H1 (cell line): ENCODE measurements at regions not wholly inside any gene's neighbourhood (a gene's known extent, or its start where the extent isn't known, plus 50 kb on each side); places are given as distances from the start of the nearest gene placed in this dataset.

Source experiments
- CTCF ChIA-PET: fragments of 300-600 bp; sonication (Branson Sonifier 250); formaldehyde crosslinking; loops from one replicate; lab custom pipeline; 2021; ENCODE audit not compliant: partially characterized antibody; lab: Charles Lee
- POLR2A ChIA-PET: fragments of 300-600 bp; sonication (Branson Sonifier 250); formaldehyde crosslinking; loops from one replicate; lab custom pipeline; 2021; ENCODE audit warnings: inconsistent platforms; ENCODE audit not compliant: partially characterized antibody; lab: Charles Lee
- DNase-seq, 2 experiments: peaks; one replicate each; pipeline versions ENCODE4 v3.0.0 to v3.0.0-alpha.2; 2010 to 2022; ENCODE audit warnings: low spot score in 2 of 2, low read depth in 1 of 2, mixed read lengths in 1 of 2
- FAIRE-seq: peaks from 2 replicates; lab custom pipeline; 2011; peaks lifted over from hg19 to GRCh38; lab: Jason Lieb, UNC
- H2AFZ ChIP-seq: 2 replicates; pipeline ENCODE4 v1.8.1; 2012; ENCODE audit warnings: low read length, inconsistent platforms
- H2AK5ac ChIP-seq: 2 replicates; pipeline ENCODE4 v1.6.1; 2013; ENCODE audit warnings: low read depth, low read length
- H2BK120ac ChIP-seq: replicated peaks from 2 replicates; pipeline ENCODE3; 2013; ENCODE audit warnings: low read depth, low read length, inconsistent platforms
- H2BK12ac ChIP-seq: 2 replicates; pipeline ENCODE4 v1.6.1; 2013; ENCODE audit warnings: low read depth, low read length
- H2BK15ac ChIP-seq: 2 replicates; pipeline ENCODE4 v1.6.1; 2013; ENCODE audit warnings: low read length
- H2BK20ac ChIP-seq: 2 replicates; pipeline ENCODE4 v1.6.1; 2013; ENCODE audit warnings: low read length
- H2BK5ac ChIP-seq: 2 replicates; pipeline ENCODE4 v1.6.1; 2013; ENCODE audit warnings: low read depth, low read length
- H3K14ac ChIP-seq: 2 replicates; pipeline ENCODE4 v1.6.1; 2013; ENCODE audit warnings: inconsistent platforms; ENCODE audit not compliant: insufficient read length
- H3K18ac ChIP-seq: 2 replicates; pipeline ENCODE4 v1.6.1; 2013; ENCODE audit warnings: low read length; ENCODE audit errors: extremely low read depth
- H3K23ac ChIP-seq: 2 replicates; pipeline ENCODE4 v1.6.1; 2013; ENCODE audit warnings: inconsistent platforms; ENCODE audit not compliant: insufficient read length
- H3K23me2 ChIP-seq: 2 replicates; pipeline ENCODE4 v1.6.1; 2013; ENCODE audit warnings: low read depth, low read length
- H3K27ac ChIP-seq: 2 replicates; pipeline ENCODE4 v1.6.1; 2011; ENCODE audit warnings: low read depth, low read length, inconsistent platforms
- H3K27me3 ChIP-seq, 4 experiments: replicated peaks in 1 of 4; 1 replicate in 1 of 4; 2 replicates in 3 of 4; pipeline versions ENCODE4 v1.6.1 to v1.8.1; 2011 to 2013; ENCODE audit warnings: low read length in 3 of 4, mild to moderate bottlenecking in 3 of 4, inconsistent platforms in 2 of 4, mixed read lengths in 2 of 4, moderate library complexity in 1 of 4; ENCODE audit not compliant: control insufficient read depth in 3 of 4, insufficient read depth in 3 of 4; ENCODE audit errors: extremely low read depth in 1 of 4
- H3K36me3 ChIP-seq, 4 experiments: 2 replicates each; pipeline versions ENCODE4 v1.6.1 to v1.8.1; 2011 to 2013; ENCODE audit warnings: mild to moderate bottlenecking in 4 of 4, low read length in 3 of 4, moderate library complexity in 2 of 4, control low read depth in 1 of 4, inconsistent platforms in 1 of 4; ENCODE audit not compliant: insufficient read depth in 4 of 4, control insufficient read depth in 2 of 4
- H3K4ac ChIP-seq: replicated peaks from 2 replicates; pipeline ENCODE3; 2013; ENCODE audit warnings: low read length, low read depth, mixed read lengths, inconsistent platforms; ENCODE audit not compliant: insufficient read length
- H3K4me1 ChIP-seq, 4 experiments: replicated peaks in 1 of 4; 1 replicate in 1 of 4; 2 replicates in 3 of 4; pipeline versions ENCODE4 v1.6.1 to v1.8.1; 2011 to 2013; ENCODE audit warnings: low read length in 3 of 4, inconsistent platforms in 2 of 4, mixed read lengths in 1 of 4; ENCODE audit not compliant: insufficient read depth in 4 of 4, control insufficient read depth in 3 of 4
- H3K4me2 ChIP-seq, 2 experiments: 2 replicates each; pipeline versions ENCODE4 v1.6.1 to v1.8.1; 2011 to 2013; ENCODE audit warnings: low read depth in 2 of 2, low read length in 2 of 2, control low read depth in 1 of 2, inconsistent platforms in 1 of 2, mild to moderate bottlenecking in 1 of 2; ENCODE audit not compliant: insufficient read depth in 1 of 2
- H3K4me3 ChIP-seq, 4 experiments: fragments of 200-600, 300-600 bp in 1 of 4; sonication (generic), shearing (Covaris generic), sonication (Bioruptor Twin) in 1 of 4; 2 replicates each; pipeline versions ENCODE4 v1.5.1 to v1.8.1; 2011 to 2016; ENCODE audit warnings: low read length in 4 of 4, low read depth in 3 of 4, control low read depth in 2 of 4, inconsistent platforms in 2 of 4, mild to moderate bottlenecking in 2 of 4, mixed read lengths in 1 of 4, moderate library complexity in 1 of 4; ENCODE audit not compliant: insufficient read depth in 2 of 4; ENCODE audit errors: extremely low read depth in 1 of 4
- H3K56ac ChIP-seq: replicated peaks from 2 replicates; pipeline ENCODE3; 2013; ENCODE audit warnings: low read depth, mild to moderate bottlenecking, mixed read lengths, low read length, inconsistent platforms; ENCODE audit not compliant: insufficient read length
- H3K79me1 ChIP-seq: 2 replicates; pipeline ENCODE4 v1.6.1; 2013; ENCODE audit warnings: low read depth, low read length, control low read depth
- H3K79me2 ChIP-seq, 2 experiments: 2 replicates each; pipeline versions ENCODE4 v1.6.1 to v1.8.1; 2012 to 2013; ENCODE audit warnings: low read length in 2 of 2, mild to moderate bottlenecking in 2 of 2, inconsistent platforms in 1 of 2; ENCODE audit not compliant: insufficient read depth in 2 of 2, control insufficient read depth in 1 of 2
- H3K9ac ChIP-seq, 4 experiments: replicated peaks in 1 of 4; 1 replicate in 1 of 4; 2 replicates in 3 of 4; pipeline versions ENCODE4 v1.6.1 to v1.8.1; 2011 to 2013; ENCODE audit warnings: low read depth in 3 of 4, low read length in 3 of 4, control low read depth in 2 of 4, mild to moderate bottlenecking in 2 of 4, moderate library complexity in 2 of 4, inconsistent platforms in 1 of 4; ENCODE audit errors: extremely low read depth in 1 of 4
- H3K9me3 ChIP-seq, 2 experiments: 2 replicates each; pipeline versions ENCODE4 v1.6.1 to v1.8.1; 2012 to 2013; ENCODE audit warnings: mild to moderate bottlenecking in 2 of 2, moderate library complexity in 2 of 2, control low read depth in 1 of 2, inconsistent platforms in 1 of 2, low read depth in 1 of 2, low read length in 1 of 2, mixed read lengths in 1 of 2; ENCODE audit not compliant: insufficient read depth in 2 of 2
- H4K20me1 ChIP-seq, 2 experiments: replicated peaks in 1 of 2; 2 replicates each; pipeline versions ENCODE3 to v1.8.1; 2011 to 2013; ENCODE audit warnings: inconsistent platforms in 2 of 2, low read length in 2 of 2, mild to moderate bottlenecking in 1 of 2; ENCODE audit not compliant: insufficient read depth in 2 of 2, control insufficient read depth in 1 of 2
- H4K5ac ChIP-seq: 2 replicates; pipeline ENCODE4 v1.6.1; 2013; ENCODE audit warnings: low read length, low read depth, mixed read lengths, inconsistent platforms; ENCODE audit not compliant: insufficient read length
- H4K8ac ChIP-seq: 2 replicates; pipeline ENCODE4 v1.8.0; 2013; ENCODE audit warnings: mild to moderate bottlenecking, moderate library complexity, low read length, inconsistent platforms; ENCODE audit not compliant: insufficient read depth; ENCODE audit errors: extremely low read depth
- H4K91ac ChIP-seq: replicated peaks from 2 replicates; pipeline ENCODE3; 2013; ENCODE audit warnings: low read length, mixed read lengths, inconsistent platforms; ENCODE audit not compliant: insufficient read length
- BCL11A ChIP-seq, 2 experiments: IDR thresholded peaks; one replicate each; pipeline ENCODE4 v1.6.1; 2011; ENCODE audit warnings: low read depth in 2 of 2, low read length in 2 of 2, mild to moderate bottlenecking in 2 of 2
- BRCA1 ChIP-seq: IDR thresholded peaks from 2 replicates; pipeline ENCODE4 v1.6.1; 2012; ENCODE audit warnings: low read depth, low read length, improper control_type of control experiment
- GTF2F1 ChIP-seq: IDR thresholded peaks from 2 replicates; pipeline ENCODE4 v1.6.1; 2012; ENCODE audit warnings: low read depth, low read length, improper control_type of control experiment, borderline replicate concordance
- HDAC6 ChIP-seq: IDR thresholded peaks from one replicate; pipeline ENCODE4 v1.7.1; 2012; ENCODE audit warnings: low read depth, mild to moderate bottlenecking, inconsistent platforms, low read length, moderate library complexity
- RAD21 ChIP-seq, 2 experiments: IDR thresholded peaks in 1 of 2; conservative IDR thresholded peaks in 1 of 2; 2 replicates each; pipeline ENCODE4 v1.6.1; 2011; ENCODE audit warnings: low read depth in 2 of 2, low read length in 2 of 2, improper control_type of control experiment in 1 of 2, inconsistent platforms in 1 of 2, mild to moderate bottlenecking in 1 of 2, moderate library complexity in 1 of 2
- WGBS, 2 experiments: shearing (Covaris generic) in 1 of 2; methylation state at CpG; one replicate each; pipeline versions ENCODE4 v1.1.6 to v1.1.7; 2013 to 2015; ENCODE audit warnings: low lambda C conversion rate in 2 of 2, mixed read lengths in 2 of 2, inconsistent platforms in 1 of 2, low coverage in 1 of 2, missing lambda C conversion rate in 1 of 2; ENCODE audit not compliant: insufficient replicate concordance in 2 of 2, insufficient coverage in 1 of 2, insufficient read length in 1 of 2; ENCODE audit errors: extremely low coverage in 1 of 2, missing lambda C conversion rate in 1 of 2; 5-methylcytosine and 5-hydroxymethylcytosine counted together

DNA sequence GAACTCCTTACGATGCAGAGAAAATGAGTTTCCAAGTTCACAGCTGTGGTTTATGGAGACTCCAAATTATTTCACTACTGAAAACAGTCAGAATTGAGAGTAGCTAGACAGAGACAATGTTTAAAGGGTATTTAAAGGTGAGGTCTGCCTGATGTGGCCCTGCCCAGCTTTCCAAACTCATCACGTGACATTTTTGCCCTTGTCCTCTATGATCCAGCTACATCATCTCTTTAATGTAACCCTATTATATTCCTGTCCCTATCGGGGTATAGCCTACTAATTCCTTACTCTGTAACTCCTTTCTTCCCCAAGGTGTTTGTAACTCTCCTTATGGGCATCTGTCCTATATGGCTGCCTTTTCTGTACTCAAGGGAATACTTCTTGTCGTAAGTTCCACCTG lies 297.2 kb downstream of the GRXCR1 start:
- TF ChIP-seq GTF2F1 (no peak), BCL11A (IDR thresholded peaks at IDR 0.05; ENCODE audit: low read depth in 2 of 2, low read length in 2 of 2) (no peak), BRCA1 (no peak), HDAC6 (no peak), RAD21 (IDR thresholded peaks at IDR 0.05 in 1 of 2, conservative IDR thresholded peaks at IDR 0.05 in 1 of 2; ENCODE audit: low read depth in 2 of 2, low read length in 2 of 2) (no peak)
- no peaks in the 10 kb centered on the region for H3K27me3 ChIP-seq
- no peak overlapping the region for H3K4ac ChIP-seq
- WGBS, 2 experiments: 94% methylated on average over 4 of the region's 4 CpGs; no CpG with 5 or more reads in 1 of the 2 experiments
- no peaks in the 10 kb centered on the region for H3K4me1 ChIP-seq
- no peak overlapping the region for H4K91ac ChIP-seq
- no peaks in the 10 kb centered on the region for H3K9me3 ChIP-seq
- H2BK120ac ChIP-seq: no peak overlapping the region
- no peaks in the 10 kb centered on the region for H3K36me3 ChIP-seq
- H3K4me3 ChIP-seq: no peak overlapping the region
- H3K56ac ChIP-seq: no peak overlapping the region
- H2BK12ac ChIP-seq: no peak overlapping the region
- DNase-seq (no peak), FAIRE-seq (no peak)
- no peaks in the 10 kb centered on the region for H3K79me2 ChIP-seq
- ChIA-PET CTCF (interaction anchor here (0.6 to 1.0 kb wide), 2 partner anchors 28 to 281 kb away, joined by 3 read pairs; no protein-coding TSS in a partner anchor), POLR2A (no interaction called here)
- H4K20me1 ChIP-seq: no peaks in the 10 kb centered on the region
- no peak overlapping the region for H3K4me2 ChIP-seq
- H4K5ac ChIP-seq: no peak overlapping the region
- H3K9ac ChIP-seq: no peak overlapping the region
- no peak overlapping the region for H3K23ac ChIP-seq
- H4K8ac ChIP-seq: no peak overlapping the region
- H3K23me2 ChIP-seq: no peaks in the 10 kb centered on the region
- no peak overlapping the region for H2BK5ac ChIP-seq
- H3K14ac ChIP-seq: no peak overlapping the region
- H3K18ac ChIP-seq: no peak overlapping the region
- no peak overlapping the region for H3K27ac ChIP-seq
- H2BK15ac ChIP-seq: no peak overlapping the region
- H2BK20ac ChIP-seq: no peak overlapping the region
- no peaks in the 10 kb centered on the region for H3K79me1 ChIP-seq
- no peak overlapping the region for H2AK5ac ChIP-seq
- no peak overlapping the region for H2AFZ ChIP-seq
